ENCODE measurements at regions not wholly inside any gene's neighbourhood (a gene's known extent, or its start where the extent isn't known, plus 50 kb on each side); places are given as distances from the start of the nearest gene placed in this dataset.

- TF ChIP-seq EZH2phosphoT487 (IDR thresholded peaks at IDR 0.05; ENCODE audit: borderline replicate concordance, low read depth, low read length) (no peak), CTCF (conservative IDR thresholded peaks at IDR 0.05; ENCODE audit: low read length) (no peak)
These were observed 140.2 kb downstream of the CEP120 start for GRCh38 chr5:123283031-123283430.
